Trophoblast cell (in vitro differentiated cells and primary cell): ENCODE measurements at regions not wholly inside any gene's neighbourhood (a gene's known extent, or its start where the extent isn't known, plus 50 kb on each side); places are given as distances from the start of the nearest gene placed in this dataset.

Experiments
- DNase-seq, 2 donors: peaks; one replicate each; pipeline ENCODE4 v3.0.0-alpha.2; 2016
- H2AFZ ChIP-seq: 2 replicates; pipeline ENCODE4 v1.6.1; 2013; ENCODE audit warnings: low read length, moderate library complexity, mild to moderate bottlenecking; ENCODE audit not compliant: insufficient read depth, poor library complexity
- H2AK5ac ChIP-seq: 2 replicates; pipeline ENCODE4 v1.6.1; 2013; ENCODE audit warnings: mild to moderate bottlenecking, low read length
- H2BK120ac ChIP-seq: 2 replicates; pipeline ENCODE4 v1.6.1; 2013; ENCODE audit warnings: low read length, mild to moderate bottlenecking, moderate library complexity; ENCODE audit not compliant: insufficient read depth, poor library complexity
- H2BK12ac ChIP-seq: 2 replicates; pipeline ENCODE4 v1.6.1; 2013; ENCODE audit warnings: mild to moderate bottlenecking, low read length, moderate library complexity
- H2BK5ac ChIP-seq: 2 replicates; pipeline ENCODE4 v1.6.1; 2013; ENCODE audit warnings: low read length, low read depth, moderate library complexity, mild to moderate bottlenecking; ENCODE audit not compliant: poor library complexity
- H3K14ac ChIP-seq: 2 replicates; pipeline ENCODE4 v1.6.1; 2013; ENCODE audit warnings: mild to moderate bottlenecking, low read length
- H3K18ac ChIP-seq: 2 replicates; pipeline ENCODE4 v1.6.1; 2013; ENCODE audit warnings: mild to moderate bottlenecking, low read length
- H3K23ac ChIP-seq: 2 replicates; pipeline ENCODE4 v1.6.1; 2013; ENCODE audit warnings: low read length
- H3K27ac ChIP-seq: 2 replicates; pipeline ENCODE4 v1.5.1; 2013; ENCODE audit warnings: low read depth, mild to moderate bottlenecking, inconsistent platforms, low read length, moderate library complexity
- H3K27me3 ChIP-seq: 2 replicates; pipeline ENCODE4 v1.6.1; 2013; ENCODE audit warnings: inconsistent platforms, mild to moderate bottlenecking, low read length, moderate library complexity; ENCODE audit not compliant: insufficient read depth
- H3K36me3 ChIP-seq, 2 experiments: 1 replicate in 1 of 2; 2 replicates in 1 of 2; pipeline ENCODE4 v1.6.1; 2013; ENCODE audit warnings: low read length in 2 of 2, mild to moderate bottlenecking in 2 of 2, moderate library complexity in 1 of 2; ENCODE audit not compliant: insufficient read depth in 2 of 2, control insufficient read depth in 1 of 2
- H3K4ac ChIP-seq: 2 replicates; pipeline ENCODE4 v1.6.1; 2013; ENCODE audit warnings: low read depth, mild to moderate bottlenecking, low read length, moderate library complexity
- H3K4me1 ChIP-seq, 2 experiments: 1 replicate in 1 of 2; 2 replicates in 1 of 2; pipeline ENCODE4 v1.6.1; 2013; ENCODE audit warnings: low read length in 2 of 2, mild to moderate bottlenecking in 2 of 2, moderate library complexity in 1 of 2; ENCODE audit not compliant: insufficient read depth in 2 of 2, control insufficient read depth in 1 of 2
- H3K4me2 ChIP-seq: 2 replicates; pipeline ENCODE4 v1.6.1; 2013; ENCODE audit warnings: inconsistent platforms, mild to moderate bottlenecking, low read length, moderate library complexity
- H3K4me3 ChIP-seq: 2 replicates; pipeline ENCODE4 v1.5.1; 2013; ENCODE audit warnings: mild to moderate bottlenecking, low read depth, low read length, inconsistent platforms
- H3K79me1 ChIP-seq: one replicate; pipeline ENCODE4 v1.6.1; 2013; ENCODE audit warnings: low read length
- H3K79me2 ChIP-seq: 2 replicates; pipeline ENCODE4 v1.6.1; 2013; ENCODE audit warnings: low read length, mild to moderate bottlenecking; ENCODE audit not compliant: control insufficient read depth, insufficient read depth, poor library complexity
- H3K9ac ChIP-seq: 2 replicates; pipeline ENCODE4 v1.6.1; 2013; ENCODE audit warnings: mild to moderate bottlenecking, low read length
- H3K9me3 ChIP-seq: 2 replicates; pipeline ENCODE4 v1.6.1; 2013; ENCODE audit warnings: low read depth, mild to moderate bottlenecking, control low read depth, inconsistent platforms, low read length; ENCODE audit not compliant: insufficient read depth
- H4K12ac ChIP-seq: 2 replicates; pipeline ENCODE4 v1.6.1; 2013; ENCODE audit warnings: low read depth, mild to moderate bottlenecking, low read length, moderate library complexity
- H4K8ac ChIP-seq: 2 replicates; pipeline ENCODE4 v1.6.1; 2013; ENCODE audit warnings: low read depth, mild to moderate bottlenecking, low read length, moderate library complexity
- H4K91ac ChIP-seq: one replicate; pipeline ENCODE4 v1.6.1; 2013; ENCODE audit warnings: low read depth, mild to moderate bottlenecking, low read length, moderate library complexity
- WGBS: extraction: QIAGEN DNeasy Blood & Tissue Kit; methylation state at CpG from one replicate; pipeline ENCODE4 v1.1.7; 2013; ENCODE audit warnings: missing lambda C conversion rate; ENCODE audit not compliant: insufficient read length, insufficient coverage; ENCODE audit errors: extremely low coverage; 5-methylcytosine and 5-hydroxymethylcytosine counted together

DNA sequence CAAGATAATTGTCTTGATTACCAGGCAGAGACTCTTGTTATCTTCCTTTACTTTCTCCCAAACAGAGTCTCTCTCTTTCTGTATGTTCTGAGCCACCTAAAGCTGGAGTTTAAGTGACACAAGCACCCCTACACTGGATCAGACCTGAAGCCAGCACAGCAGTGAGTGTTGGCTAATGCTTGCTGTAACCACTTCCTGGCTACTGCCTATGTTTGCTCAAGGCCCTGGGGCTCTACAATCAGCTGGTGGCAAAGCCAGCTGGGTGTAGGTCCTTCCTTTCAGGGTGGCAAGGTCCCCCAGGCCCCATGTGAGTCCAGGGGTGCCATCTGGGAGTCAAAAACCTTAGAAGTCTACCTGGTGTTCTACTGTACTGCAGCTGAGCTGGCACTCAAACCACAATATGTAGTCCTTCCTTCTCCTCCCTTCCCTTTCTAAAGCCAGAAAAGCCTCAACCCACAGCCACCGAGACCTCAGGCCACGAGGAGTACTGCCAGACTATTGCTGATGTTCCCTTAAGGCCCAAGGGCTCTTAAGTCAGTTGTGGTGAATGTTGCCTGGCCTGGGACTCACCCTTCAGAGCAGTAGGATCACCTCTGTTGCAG is 416.3 kb downstream of the ADRA2A start:
- WGBS, result no CpG with 5 or more reads among the region's 2 CpGs
- H4K91ac ChIP-seq, result no peak overlapping the region
- H3K14ac ChIP-seq, result no peak overlapping the region
- no peak overlapping the region for H3K23ac ChIP-seq
- no peaks in the 10 kb centered on the region for H3K4me1 ChIP-seq
- no peaks in the 10 kb centered on the region for H3K36me3 ChIP-seq
- H3K27me3 ChIP-seq, result no peaks in the 10 kb centered on the region
- H2AFZ ChIP-seq, result no peak overlapping the region
- DNase-seq, result no peak
- H3K9me3 ChIP-seq, result peaks cover 13% of the 10 kb centered on the region
- H2BK5ac ChIP-seq, result no peak overlapping the region
- H4K8ac ChIP-seq, result no peak overlapping the region
- H3K27ac ChIP-seq, result no peak overlapping the region
- no peaks in the 10 kb centered on the region for H3K79me2 ChIP-seq
- H3K18ac ChIP-seq, result no peak overlapping the region
- H2BK12ac ChIP-seq, result no peak overlapping the region
- no peak overlapping the region for H2AK5ac ChIP-seq
- no peak overlapping the region for H2BK120ac ChIP-seq
- no peak overlapping the region for H3K4me2 ChIP-seq
- no peak overlapping the region for H3K9ac ChIP-seq
- H4K12ac ChIP-seq, result no peak overlapping the region
- H3K79me1 ChIP-seq, result no peaks in the 10 kb centered on the region
- no peak overlapping the region for H3K4me3 ChIP-seq
- H3K4ac ChIP-seq, result no peak overlapping the region

DNA sequence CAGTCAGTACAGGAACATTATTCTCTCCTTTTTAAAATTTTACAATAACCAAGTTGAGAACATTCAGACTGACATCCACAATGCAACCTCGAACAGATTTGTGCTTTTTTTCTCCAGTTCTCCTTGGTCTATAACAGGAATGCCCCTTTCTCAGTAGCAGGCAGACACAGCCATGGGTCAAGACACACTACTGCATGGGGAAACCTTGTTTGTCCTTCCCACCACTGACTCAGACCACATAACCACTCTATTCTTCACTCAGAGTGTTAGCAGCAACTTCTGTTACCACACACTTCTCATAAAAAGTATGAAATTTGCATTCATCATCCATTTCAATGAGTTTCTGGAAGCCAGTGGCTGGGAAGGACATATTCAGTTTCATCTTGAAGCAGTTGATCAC is 421.7 kb downstream of the ADRA2A start:
- H3K27ac ChIP-seq, result no peak overlapping the region
- H4K8ac ChIP-seq, result no peak overlapping the region
- H4K12ac ChIP-seq, result no peak overlapping the region
- no peak overlapping the region for H3K18ac ChIP-seq
- no peaks in the 10 kb centered on the region for H3K36me3 ChIP-seq
- H2BK120ac ChIP-seq, result no peak overlapping the region
- no peak overlapping the region for H2BK5ac ChIP-seq
- no peak overlapping the region for H2AK5ac ChIP-seq
- no peak overlapping the region for H3K4me3 ChIP-seq
- no CpG with 5 or more reads among the region's 1 CpG for WGBS
- H3K14ac ChIP-seq, result no peak overlapping the region
- peaks cover 2% of the 10 kb centered on the region for H3K9me3 ChIP-seq
- H3K79me1 ChIP-seq, result no peaks in the 10 kb centered on the region
- H3K4ac ChIP-seq, result no peak overlapping the region
- no peak overlapping the region for H2AFZ ChIP-seq
- H3K9ac ChIP-seq, result no peak overlapping the region
- H3K79me2 ChIP-seq, result no peaks in the 10 kb centered on the region
- H3K23ac ChIP-seq, result no peak overlapping the region
- H3K4me2 ChIP-seq, result no peak overlapping the region
- H3K4me1 ChIP-seq, result no peaks in the 10 kb centered on the region
- no peaks in the 10 kb centered on the region for H3K27me3 ChIP-seq
- no peak overlapping the region for H4K91ac ChIP-seq
- DNase-seq, result no peak
- no peak overlapping the region for H2BK12ac ChIP-seq

DNA sequence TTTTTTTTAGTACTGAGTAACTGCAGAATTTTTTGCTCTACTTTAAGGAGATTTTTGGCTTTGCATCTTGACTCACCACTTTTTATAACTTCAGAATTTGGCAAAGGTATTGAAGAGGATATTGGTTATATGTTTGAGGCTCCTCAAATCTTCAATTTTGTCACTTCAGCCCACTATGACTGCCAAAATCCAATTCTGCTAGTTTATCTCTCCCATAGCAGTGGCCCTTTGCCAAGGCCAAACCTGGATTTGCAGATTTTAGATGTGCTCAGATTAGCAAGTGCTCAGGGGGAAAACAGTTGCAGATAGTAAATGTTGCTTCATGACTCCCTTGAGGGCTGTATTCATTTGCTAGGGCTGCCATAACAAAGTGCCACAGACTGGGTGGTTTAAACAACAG is 427.5 kb downstream of the ADRA2A start:
- Histone ChIP-seq H4K91ac (no peak overlapping the region), H3K79me2 (no peaks in the 10 kb centered on the region), H3K14ac (no peak overlapping the region), H3K4me3 (no peak overlapping the region), H2BK12ac (no peak overlapping the region), H3K4me1 (no peaks in the 10 kb centered on the region), H2AK5ac (no peak overlapping the region), H3K4ac (no peak overlapping the region), H3K4me2 (no peak overlapping the region), H3K9ac (no peak overlapping the region), H3K27ac (no peak overlapping the region), H4K12ac (no peak overlapping the region), H3K79me1 (no peaks in the 10 kb centered on the region), H2BK5ac (no peak overlapping the region), H3K27me3 (no peaks in the 10 kb centered on the region), H3K23ac (no peak overlapping the region), H4K8ac (no peak overlapping the region), H2BK120ac (no peak overlapping the region), H3K9me3 (no peaks in the 10 kb centered on the region), H2AFZ (no peak overlapping the region), H3K36me3 (no peaks in the 10 kb centered on the region), H3K18ac (no peak overlapping the region)
- DNase-seq, result no peak

DNA sequence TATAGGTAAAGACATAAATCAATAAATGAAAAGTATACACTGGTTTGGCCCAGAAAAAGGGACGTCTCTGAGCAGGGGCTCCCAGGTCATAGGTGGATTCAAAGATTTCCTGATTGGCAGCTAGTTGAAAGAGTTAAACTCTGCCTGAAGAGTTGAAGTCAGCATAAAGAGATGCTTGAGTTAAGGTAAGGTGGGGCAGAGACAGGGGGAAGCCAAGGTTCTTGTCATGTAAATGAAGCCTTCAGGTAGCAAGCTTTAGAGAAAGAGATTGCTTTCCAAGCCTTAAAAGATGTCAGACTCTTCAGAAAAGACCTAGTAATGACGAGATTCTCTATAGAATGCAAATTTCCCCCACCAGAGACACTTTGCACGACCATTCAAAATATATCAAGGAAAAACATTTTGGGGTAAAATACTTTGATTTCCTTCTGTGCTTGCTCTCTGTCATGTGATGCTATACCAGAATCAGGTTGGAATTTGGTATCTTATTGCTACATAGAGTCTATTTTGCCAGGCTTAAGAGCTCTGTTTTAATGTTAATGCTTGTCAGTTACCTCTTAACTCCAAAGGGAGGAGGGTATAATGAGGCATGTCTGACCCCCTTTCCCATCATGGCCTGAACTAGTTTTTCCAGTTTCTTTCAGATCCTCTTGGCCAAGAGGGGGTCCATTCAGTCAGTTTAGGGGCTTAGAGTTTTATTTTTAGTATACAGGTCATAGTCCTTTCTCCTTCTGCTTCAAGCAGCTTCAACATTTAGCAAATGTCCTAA is 429.6 kb downstream of the ADRA2A start:
- no CpG with 5 or more reads among the region's 3 CpGs for WGBS

More for the DNA sequence above, 429.6 kb downstream of the ADRA2A start:
- no peak overlapping the region for H3K4me3 ChIP-seq
- no peak overlapping the region for H3K14ac ChIP-seq
- no peaks in the 10 kb centered on the region for H3K27me3 ChIP-seq
- H3K9me3 ChIP-seq, result no peaks in the 10 kb centered on the region
- H2AFZ ChIP-seq, result no peak overlapping the region
- DNase-seq, result no peak
- H3K27ac ChIP-seq, result no peak overlapping the region
- H2AK5ac ChIP-seq, result no peak overlapping the region
- H3K79me1 ChIP-seq, result no peaks in the 10 kb centered on the region
- H4K91ac ChIP-seq, result no peak overlapping the region
- no peak overlapping the region for H2BK5ac ChIP-seq
- no peak overlapping the region for H3K4ac ChIP-seq
- H2BK12ac ChIP-seq, result no peak overlapping the region
- H3K4me1 ChIP-seq, result no peaks in the 10 kb centered on the region
- H2BK120ac ChIP-seq, result no peak overlapping the region
- H3K79me2 ChIP-seq, result no peaks in the 10 kb centered on the region
- no peak overlapping the region for H3K4me2 ChIP-seq
- no peak overlapping the region for H4K12ac ChIP-seq
- no peak overlapping the region for H3K18ac ChIP-seq
- no peak overlapping the region for H3K9ac ChIP-seq
- no peaks in the 10 kb centered on the region for H3K36me3 ChIP-seq
- no peak overlapping the region for H3K23ac ChIP-seq
- H4K8ac ChIP-seq, result no peak overlapping the region
